Neural progenitor cell (in vitro differentiated cells): ENCODE measurements at regions not wholly inside any gene's neighbourhood (a gene's known extent, or its start where the extent isn't known, plus 50 kb on each side); places are given as distances from the start of the nearest gene placed in this dataset.

Experiments
- DNase-seq: peaks from one replicate; pipeline ENCODE4 v3.0.0-alpha.2; 2016; ENCODE audit warnings: low spot score
- H2AFZ ChIP-seq: fragments of 200-600 bp; sonication (generic); replicated peaks from 2 replicates; pipeline ENCODE4 v1.6.1; 2016; ENCODE audit warnings: antibody characterized with exemption
- H3F3A ChIP-seq: fragments of 200-600 bp; sonication (generic); 2 replicates; pipeline ENCODE4 v1.6.1; 2016; ENCODE audit warnings: antibody characterized with exemption, low read depth
- H3K27ac ChIP-seq: fragments of 200-600 bp; sonication (generic); 2 replicates; pipeline ENCODE4 v1.5.1; 2016; ENCODE audit warnings: mild to moderate bottlenecking
- H3K27me3 ChIP-seq: fragments of 200-600 bp; sonication (generic); 2 replicates; pipeline ENCODE4 v1.6.1; 2016; ENCODE audit warnings: mild to moderate bottlenecking, moderate library complexity
- H3K36me3 ChIP-seq: fragments of 200-600 bp; sonication (generic); 2 replicates; pipeline ENCODE4 v1.5.1; 2016
- H3K4me1 ChIP-seq: fragments of 200-600 bp; sonication (generic); 2 replicates; pipeline ENCODE4 v1.6.1; 2016; ENCODE audit warnings: mixed run types
- H3K4me2 ChIP-seq: fragments of 200-600 bp; sonication (generic); 2 replicates; pipeline ENCODE4 v1.6.1; 2016
- H3K4me3 ChIP-seq: fragments of 200-600 bp; sonication (generic); 2 replicates; pipeline ENCODE4 v1.5.1; 2016
- H3K79me2 ChIP-seq: fragments of 200-600 bp; sonication (generic); 2 replicates; pipeline ENCODE4 v1.6.1; 2016; ENCODE audit warnings: low read depth
- H3K9ac ChIP-seq: fragments of 200-600 bp; sonication (generic); 2 replicates; pipeline ENCODE4 v1.6.1; 2016
- H3K9me3 ChIP-seq: fragments of 200-600 bp; sonication (generic); 2 replicates; pipeline ENCODE4 v1.5.1; 2016; ENCODE audit warnings: low read depth
- H4K20me1 ChIP-seq: fragments of 200-600 bp; sonication (generic); 2 replicates; pipeline ENCODE4 v1.6.1; 2016; ENCODE audit warnings: low read depth
- H3K27ac Mint-ChIP-seq: 3 replicates; pipeline ENCODE4 v1.8.0; 2021; ENCODE audit warnings: mixed read lengths
- H3K27me3 Mint-ChIP-seq: 2 replicates; pipeline ENCODE4 v1.8.0; 2022; ENCODE audit warnings: low read depth, mild to moderate bottlenecking, inconsistent platforms, moderate library complexity, mixed read lengths; ENCODE audit not compliant: insufficient read depth
- H3K36me3 Mint-ChIP-seq: 3 replicates; pipeline ENCODE4 v1.8.0; 2021; ENCODE audit warnings: mixed read lengths
- H3K4me1 Mint-ChIP-seq: 3 replicates; pipeline ENCODE4 v1.8.0; 2021; ENCODE audit warnings: mixed read lengths
- H3K4me3 Mint-ChIP-seq: 3 replicates; pipeline ENCODE4 v1.8.0; 2021; ENCODE audit warnings: mild to moderate bottlenecking, moderate library complexity, mixed read lengths
- H3K9me3 Mint-ChIP-seq: 3 replicates; pipeline ENCODE4 v1.8.0; 2020; ENCODE audit warnings: mixed read lengths
- CTCF ChIP-seq: fragments of 200-600 bp; sonication (generic); IDR thresholded peaks from 2 replicates; pipeline ENCODE4 v1.5.1; 2017; ENCODE audit warnings: antibody characterized with exemption, mild to moderate bottlenecking
- EZH2 ChIP-seq: fragments of 200-600 bp; sonication (generic); IDR thresholded peaks from 2 replicates; pipeline ENCODE4 v1.6.1; 2017; ENCODE audit warnings: antibody characterized with exemption, mild to moderate bottlenecking, moderate library complexity
- EZH2phosphoT487 ChIP-seq: fragments of 200-600 bp; sonication (generic); IDR thresholded peaks from 2 replicates; pipeline ENCODE4 v1.6.1; 2017; ENCODE audit warnings: antibody characterized with exemption

DNA sequence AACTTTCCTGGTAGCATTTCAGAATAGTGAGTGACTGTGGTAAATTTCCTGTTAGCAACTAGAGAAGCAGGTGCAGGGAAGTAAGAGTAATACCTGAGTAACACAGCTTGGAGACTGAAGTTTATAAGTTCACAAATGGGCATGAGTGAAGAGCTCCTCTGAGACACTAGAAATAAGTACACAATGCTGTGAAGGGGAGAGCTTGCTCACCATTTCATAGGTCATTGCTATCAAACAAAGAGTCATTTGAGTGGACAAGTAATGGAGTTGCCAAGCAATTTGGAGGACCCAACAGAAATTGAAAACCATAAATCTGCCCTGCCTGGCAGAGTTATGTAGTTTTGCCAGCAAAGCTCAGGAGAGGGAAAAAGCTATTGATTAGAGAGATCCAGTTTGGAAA is 523.6 kb downstream of the TRAM1L1 start:
- Histone ChIP-seq H4K20me1 (no peaks in the 10 kb centered on the region), H3F3A (no peaks in the 10 kb centered on the region), H3K4me3 (no peak overlapping the region), H3K9me3 (no peaks in the 10 kb centered on the region), H3K27ac (no peak overlapping the region), H3K9ac (no peak overlapping the region), H2AFZ (no peak overlapping the region), H3K4me1 (no peaks in the 10 kb centered on the region), H3K27me3 (no peaks in the 10 kb centered on the region), H3K4me2 (no peak overlapping the region), H3K79me2 (no peaks in the 10 kb centered on the region), H3K36me3 (no peaks in the 10 kb centered on the region)
- H3K9me3 Mint-ChIP-seq, result no peaks in the 10 kb centered on the region
- H3K27ac Mint-ChIP-seq, result no peak overlapping the region
- no peaks in the 10 kb centered on the region for H3K4me1 Mint-ChIP-seq
- DNase-seq, result no peak
- peaks cover 5% of the 10 kb centered on the region for H3K27me3 Mint-ChIP-seq
- TF ChIP-seq EZH2phosphoT487, result no peak
- no peak for TF ChIP-seq EZH2
- no peak for TF ChIP-seq CTCF
- H3K4me3 Mint-ChIP-seq, result no peak overlapping the region
- H3K36me3 Mint-ChIP-seq, result no peaks in the 10 kb centered on the region

- Mint-ChIP-seq H3K27me3 (no peaks in the 10 kb centered on the region), H3K4me1 (no peaks in the 10 kb centered on the region), H3K36me3 (no peaks in the 10 kb centered on the region), H3K27ac (no peak overlapping the region), H3K9me3 (no peaks in the 10 kb centered on the region), H3K4me3 (no peak overlapping the region)
- Histone ChIP-seq H3K9me3 (no peaks in the 10 kb centered on the region), H3K27ac (no peak overlapping the region), H3F3A (no peaks in the 10 kb centered on the region), H3K36me3 (no peaks in the 10 kb centered on the region), H3K27me3 (no peaks in the 10 kb centered on the region), H3K9ac (no peak overlapping the region), H3K4me1 (no peaks in the 10 kb centered on the region), H3K79me2 (no peaks in the 10 kb centered on the region), H2AFZ (no peak overlapping the region), H4K20me1 (no peaks in the 10 kb centered on the region), H3K4me3 (no peak overlapping the region), H3K4me2 (no peak overlapping the region)
- TF ChIP-seq EZH2phosphoT487 (no peak), CTCF (no peak), EZH2 (no peak)
- no peak for DNase-seq
These were observed 533.6 kb downstream of the TRAM1L1 start for GRCh38 chr4:116551806-116552205.

- no peaks in the 10 kb centered on the region for H3K27me3 ChIP-seq
- H3K27me3 Mint-ChIP-seq, result no peaks in the 10 kb centered on the region
- TF ChIP-seq EZH2 (no peak), EZH2phosphoT487 (no peak), CTCF (no peak)
- H3K4me2 ChIP-seq, result no peak overlapping the region
- H3K4me3 ChIP-seq, result no peak overlapping the region
- H2AFZ ChIP-seq, result no peak overlapping the region
- no peak overlapping the region for H3K27ac ChIP-seq
- H3K9me3 Mint-ChIP-seq, result no peaks in the 10 kb centered on the region
- no peaks in the 10 kb centered on the region for H3K9me3 ChIP-seq
- H3K4me3 Mint-ChIP-seq, result no peak overlapping the region
- H3K27ac Mint-ChIP-seq, result no peak overlapping the region
- H3K36me3 ChIP-seq, result no peaks in the 10 kb centered on the region
- no peaks in the 10 kb centered on the region for H3K36me3 Mint-ChIP-seq
- no peak overlapping the region for H3K9ac ChIP-seq
- no peaks in the 10 kb centered on the region for H3K4me1 Mint-ChIP-seq
- no peaks in the 10 kb centered on the region for H4K20me1 ChIP-seq
- no peaks in the 10 kb centered on the region for H3K79me2 ChIP-seq
- no peaks in the 10 kb centered on the region for H3K4me1 ChIP-seq
- no peaks in the 10 kb centered on the region for H3F3A ChIP-seq
- no peak for DNase-seq
These were observed 537.7 kb downstream of the TRAM1L1 start for GRCh38 chr4:116547632-116548031.

GRCh38 chr4:116546759-116547158 is 538.6 kb downstream of the TRAM1L1 start:
- Mint-ChIP-seq H3K27me3 (no peaks in the 10 kb centered on the region), H3K27ac (no peak overlapping the region), H3K36me3 (no peaks in the 10 kb centered on the region), H3K4me3 (no peak overlapping the region), H3K4me1 (no peaks in the 10 kb centered on the region), H3K9me3 (no peaks in the 10 kb centered on the region)
- Histone ChIP-seq H3K4me3 (no peak overlapping the region), H3K27ac (no peak overlapping the region), H3F3A (no peaks in the 10 kb centered on the region), H3K79me2 (no peaks in the 10 kb centered on the region), H3K9ac (no peak overlapping the region), H3K4me2 (no peak overlapping the region), H4K20me1 (no peaks in the 10 kb centered on the region), H3K27me3 (no peaks in the 10 kb centered on the region), H3K36me3 (no peaks in the 10 kb centered on the region), H3K9me3 (no peaks in the 10 kb centered on the region), H2AFZ (no peak overlapping the region), H3K4me1 (no peaks in the 10 kb centered on the region)
- DNase-seq, result no peak
- TF ChIP-seq EZH2, result no peak
- no peak for TF ChIP-seq EZH2phosphoT487
- TF ChIP-seq CTCF, result no peak
